ENCODE measurements at regions not wholly inside any gene's neighbourhood (a gene's known extent, or its start where the extent isn't known, plus 50 kb on each side); places are given as distances from the start of the nearest gene placed in this dataset.

- no peaks in the 10 kb centered on the region for H3K4me1 ChIP-seq (replicated peaks in 1 of 2)
- H3K27me3 ChIP-seq = no peaks in the 10 kb centered on the region
- H3K27ac ChIP-seq = no peak overlapping the region
- no peaks in the 10 kb centered on the region for H3K36me3 ChIP-seq (replicated peaks in 1 of 2)
- intact Hi-C loops (cut with DNase I) = no loop called here
- H3K4me3 ChIP-seq = no peak overlapping the region
- TF ChIP-seq, protein P1, sequence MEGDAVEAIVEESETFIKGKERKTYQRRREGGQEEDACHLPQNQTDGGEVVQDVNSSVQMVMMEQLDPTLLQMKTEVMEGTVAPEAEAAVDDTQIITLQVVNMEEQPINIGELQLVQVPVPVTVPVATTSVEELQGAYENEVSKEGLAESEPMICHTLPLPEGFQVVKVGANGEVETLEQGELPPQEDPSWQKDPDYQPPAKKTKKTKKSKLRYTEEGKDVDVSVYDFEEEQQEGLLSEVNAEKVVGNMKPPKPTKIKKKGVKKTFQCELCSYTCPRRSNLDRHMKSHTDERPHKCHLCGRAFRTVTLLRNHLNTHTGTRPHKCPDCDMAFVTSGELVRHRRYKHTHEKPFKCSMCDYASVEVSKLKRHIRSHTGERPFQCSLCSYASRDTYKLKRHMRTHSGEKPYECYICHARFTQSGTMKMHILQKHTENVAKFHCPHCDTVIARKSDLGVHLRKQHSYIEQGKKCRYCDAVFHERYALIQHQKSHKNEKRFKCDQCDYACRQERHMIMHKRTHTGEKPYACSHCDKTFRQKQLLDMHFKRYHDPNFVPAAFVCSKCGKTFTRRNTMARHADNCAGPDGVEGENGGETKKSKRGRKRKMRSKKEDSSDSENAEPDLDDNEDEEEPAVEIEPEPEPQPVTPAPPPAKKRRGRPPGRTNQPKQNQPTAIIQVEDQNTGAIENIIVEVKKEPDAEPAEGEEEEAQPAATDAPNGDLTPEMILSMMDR (IDR thresholded peaks at IDR 0.05) = no peak
- no peak for TF ChIP-seq POLR2A (IDR thresholded peaks at IDR 0.05)
- no peaks in the 10 kb centered on the region for H3K9me3 ChIP-seq (replicated peaks in 1 of 3)
- no peak for DNase-seq
Measured at GRCh38 chr4:79053754-79054153, 114.5 kb upstream of the PAQR3 start.

DNA sequence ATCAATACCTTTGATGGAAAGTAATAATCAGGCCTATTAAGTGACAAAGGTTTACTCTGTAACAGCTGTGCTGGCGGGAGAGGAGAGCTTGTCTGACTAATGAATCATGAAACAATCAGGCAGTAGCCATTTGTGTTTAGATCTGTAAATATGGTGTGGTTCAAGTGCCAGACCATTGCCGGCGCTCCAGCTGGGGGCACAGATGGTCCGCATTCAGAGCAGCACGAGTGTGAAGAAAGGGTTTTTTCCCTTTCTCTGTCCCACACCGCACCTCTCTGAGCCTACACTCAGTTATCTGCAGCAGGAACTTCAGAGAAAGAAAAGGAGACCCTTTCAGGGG, 111.3 kb upstream of the PAQR3 start:
- H3K9me3 ChIP-seq (replicated peaks in 1 of 3) = no peaks in the 10 kb centered on the region
- no peak overlapping the region for H3K27ac ChIP-seq
- 70 to 89% (median 77%) methylated on average over 6 of the region's 6 CpGs for WGBS, 4 donors
- H3K36me3 ChIP-seq (replicated peaks in 1 of 2) = no peaks in the 10 kb centered on the region
- intact Hi-C loops (cut with DNase I) = no loop called here
- H3K4me1 ChIP-seq (replicated peaks in 1 of 2) = no peaks in the 10 kb centered on the region
- no peak for DNase-seq
- no peaks in the 10 kb centered on the region for H3K27me3 ChIP-seq
- no peak for TF ChIP-seq POLR2A (IDR thresholded peaks at IDR 0.05)
- TF ChIP-seq, protein P1 (IDR thresholded peaks at IDR 0.05) = no peak
- H3K4me3 ChIP-seq = no peak overlapping the region

DNA sequence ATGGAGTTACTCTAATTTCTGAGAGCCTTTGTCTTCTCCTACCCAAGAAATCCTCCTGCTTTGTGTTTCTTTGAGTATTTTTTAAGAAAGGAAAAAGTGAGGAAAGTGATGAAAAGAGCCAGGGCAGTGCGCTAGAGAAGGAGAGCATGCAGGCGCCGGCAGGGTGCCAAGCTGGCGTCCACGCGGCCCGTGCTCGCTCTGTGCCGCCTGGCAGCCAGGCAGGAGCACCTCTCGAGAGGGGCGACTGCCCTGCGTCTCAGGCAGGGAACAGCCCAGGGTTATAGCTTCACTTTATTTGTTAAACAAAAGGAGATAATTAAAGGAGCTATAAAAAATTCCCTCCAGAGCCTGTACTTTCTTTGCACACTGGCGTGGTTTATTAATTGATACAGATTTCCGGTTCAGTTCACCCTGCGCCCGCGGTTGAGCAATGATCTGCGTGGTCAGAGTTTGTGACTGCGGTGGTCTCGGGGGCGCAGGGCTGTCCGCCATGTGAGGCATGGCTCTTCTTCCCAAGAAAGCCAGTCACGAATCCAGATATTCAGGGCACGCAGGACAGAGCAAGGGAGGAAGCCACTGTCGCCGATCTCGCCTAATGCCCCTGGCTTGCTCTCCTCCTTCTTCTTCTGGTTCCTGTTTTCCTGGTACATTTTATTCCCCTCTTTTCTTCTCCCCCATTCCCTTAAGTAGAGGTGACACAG, 110.8 kb upstream of the PAQR3 start:
- Histone ChIP-seq H3K4me3 (no peak overlapping the region), H3K36me3 (replicated peaks in 1 of 2) (no peaks in the 10 kb centered on the region), H3K9me3 (replicated peaks in 1 of 3) (no peaks in the 10 kb centered on the region), H3K27me3 (no peaks in the 10 kb centered on the region), H3K4me1 (replicated peaks in 1 of 2) (no peaks in the 10 kb centered on the region), H3K27ac (no peak overlapping the region)
- DNase-seq = no peak
- intact Hi-C loops (cut with DNase I) = no loop called here
- 85 to 89% (median 88%) methylated on average over 27 of the region's 27 CpGs for WGBS, 4 donors
- TF ChIP-seq, protein P1 (IDR thresholded peaks at IDR 0.05) = no peak
- no peak for TF ChIP-seq POLR2A (IDR thresholded peaks at IDR 0.05)

- H3K36me3 ChIP-seq (replicated peaks in 1 of 2) = no peaks in the 10 kb centered on the region
- intact Hi-C loops (cut with DNase I) = no loop called here
- no peaks in the 10 kb centered on the region for H3K27me3 ChIP-seq
- no peak overlapping the region for H3K27ac ChIP-seq
- no peaks in the 10 kb centered on the region for H3K4me1 ChIP-seq (replicated peaks in 1 of 2)
- no peaks in the 10 kb centered on the region for H3K9me3 ChIP-seq (replicated peaks in 1 of 3)
- no peak for TF ChIP-seq POLR2A (IDR thresholded peaks at IDR 0.05)
- TF ChIP-seq, protein P1 (IDR thresholded peaks at IDR 0.05) = no peak
- H3K4me3 ChIP-seq = no peak overlapping the region
- WGBS, 4 donors = 44 to 54% (median 48%) methylated on average over 4 of the region's 4 CpGs
- no peak for DNase-seq
Measured at GRCh38 chr4:79048878-79049277, 109.6 kb upstream of the PAQR3 start.
